ENCODE measurements at regions not wholly inside any gene's neighbourhood (a gene's known extent, or its start where the extent isn't known, plus 50 kb on each side); places are given as distances from the start of the nearest gene placed in this dataset.
"Not testable (repeated sequence)": the region's sequence is repeated elsewhere in the genome, so short reads cannot be mapped to it uniquely, and the experiment has no call there.

- DNase-seq = no peak
These were observed 652.6 kb downstream of the TNS3 start for GRCh38 chr7:46929359-46929758.

DNA sequence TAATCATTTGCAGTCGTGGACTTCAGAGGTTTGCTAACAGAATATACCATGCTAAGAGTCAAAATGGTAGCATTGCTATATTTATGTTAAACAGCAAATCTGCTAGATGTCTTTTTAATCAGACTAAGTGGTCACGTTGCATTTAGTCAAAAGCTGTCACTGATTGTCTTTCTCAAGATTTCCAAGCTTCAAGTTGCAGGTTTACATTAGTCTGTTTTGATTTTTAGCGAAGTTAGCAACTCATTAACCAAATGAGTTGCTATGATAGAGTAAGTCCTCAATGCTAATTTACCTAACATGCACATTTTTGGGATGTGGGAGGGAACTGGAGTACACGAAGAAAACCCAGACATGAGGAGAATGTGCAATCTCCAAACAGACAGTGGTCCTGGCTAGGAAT is 653.2 kb downstream of the TNS3 start:
- no peak for DNase-seq

DNA sequence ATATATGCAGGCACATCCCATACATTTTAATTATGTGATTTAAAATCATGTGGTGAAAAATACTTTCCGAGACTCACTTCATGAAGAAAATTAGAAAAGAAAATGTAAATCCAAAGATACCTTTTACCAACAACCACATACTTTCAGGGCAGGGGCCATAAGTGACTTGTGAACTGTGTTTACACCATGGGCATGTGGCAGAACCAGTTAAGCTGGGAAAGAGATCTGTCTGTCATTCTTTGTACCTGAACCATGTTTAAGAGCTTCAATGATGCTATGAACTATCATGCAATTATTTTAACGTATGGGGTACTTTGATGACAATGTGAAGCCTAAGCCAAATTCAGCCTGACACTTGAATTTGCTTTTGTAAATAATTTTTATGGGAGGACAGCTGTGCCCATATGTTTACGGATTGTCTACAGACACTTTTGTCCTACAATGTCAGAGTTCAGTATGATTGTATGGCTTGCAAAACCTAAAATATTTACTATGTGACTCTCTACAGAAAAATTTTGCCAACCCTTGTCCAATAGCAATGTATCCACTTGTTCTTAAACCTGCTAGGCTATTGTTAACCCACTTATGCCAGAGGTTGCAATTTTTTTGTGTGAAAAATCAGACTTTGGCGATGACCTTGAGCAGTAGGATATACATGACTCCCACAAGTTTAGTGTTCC is 654.6 kb downstream of the TNS3 start:
- no peak for DNase-seq

DNA sequence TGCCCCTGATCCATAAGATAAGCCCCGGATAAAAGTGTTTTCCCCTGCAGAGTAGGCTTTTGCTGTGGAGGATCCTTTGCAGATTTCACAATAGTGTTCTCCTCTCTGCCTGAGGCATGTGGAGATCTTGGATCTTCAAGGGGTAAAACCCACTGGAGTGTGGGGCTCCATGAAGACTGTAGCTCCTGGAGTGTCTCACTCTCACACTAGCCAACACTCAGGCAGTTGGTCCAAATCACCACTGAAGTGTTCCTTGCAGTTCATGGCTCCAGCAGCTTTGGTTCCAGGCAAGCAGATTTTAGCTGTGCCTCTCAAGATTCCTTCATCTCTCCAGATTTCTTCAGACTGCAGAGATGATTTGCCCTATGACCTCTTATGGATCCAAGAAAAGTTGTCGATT is 665.3 kb downstream of the TNS3 start:
- no peak for DNase-seq

GRCh38 chr7:46912692-46913091 is 669.2 kb downstream of the TNS3 start:
- no peak for DNase-seq

DNA sequence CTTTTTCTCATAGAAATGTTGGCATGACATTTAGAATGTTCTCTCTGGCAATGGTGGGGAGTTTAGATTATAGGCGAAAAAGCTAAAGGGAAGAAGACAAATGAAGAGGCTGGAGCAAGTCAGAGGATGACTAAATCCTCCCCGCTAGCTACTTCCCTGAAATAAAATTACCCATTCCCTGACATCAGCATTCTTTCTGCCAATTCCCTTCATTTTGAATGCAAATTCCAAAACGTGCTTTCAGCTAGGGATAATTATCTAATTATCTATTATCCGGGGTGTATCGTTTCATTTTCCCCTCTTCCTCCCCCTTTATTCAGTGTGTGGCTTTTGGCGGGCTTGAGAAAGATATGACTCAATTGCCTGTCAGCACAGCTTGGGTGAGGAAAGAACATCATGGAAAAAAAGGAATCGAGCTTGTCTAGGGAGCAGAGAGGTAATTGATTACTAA is 672.3 kb downstream of the TNS3 start:
- DNase-seq = peak; percentile 8

DNA sequence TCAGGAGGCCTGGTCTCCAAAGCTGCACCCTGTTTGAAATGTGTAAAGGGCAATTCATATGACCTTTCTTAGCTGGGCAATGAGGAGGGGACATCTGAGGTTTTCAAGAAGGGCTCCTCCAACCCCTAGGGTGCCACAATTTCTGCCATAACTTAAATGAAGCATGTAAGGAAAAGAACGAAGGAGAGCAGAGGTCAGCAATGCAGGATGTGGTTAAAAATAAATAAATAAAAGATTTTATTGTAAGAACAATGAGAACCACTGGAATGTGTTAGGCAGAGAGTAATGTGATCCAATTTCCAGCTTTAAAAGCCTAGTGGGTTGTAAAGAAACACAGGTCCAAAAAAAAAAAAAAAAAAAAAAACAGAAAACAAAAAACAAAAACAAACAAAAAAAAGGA is 673.1 kb downstream of the TNS3 start:
- DNase-seq = no peak

GRCh38 chr7:46904523-46904922 is 677.4 kb downstream of the TNS3 start:
- DNase-seq = not testable (repeated sequence)

DNA sequence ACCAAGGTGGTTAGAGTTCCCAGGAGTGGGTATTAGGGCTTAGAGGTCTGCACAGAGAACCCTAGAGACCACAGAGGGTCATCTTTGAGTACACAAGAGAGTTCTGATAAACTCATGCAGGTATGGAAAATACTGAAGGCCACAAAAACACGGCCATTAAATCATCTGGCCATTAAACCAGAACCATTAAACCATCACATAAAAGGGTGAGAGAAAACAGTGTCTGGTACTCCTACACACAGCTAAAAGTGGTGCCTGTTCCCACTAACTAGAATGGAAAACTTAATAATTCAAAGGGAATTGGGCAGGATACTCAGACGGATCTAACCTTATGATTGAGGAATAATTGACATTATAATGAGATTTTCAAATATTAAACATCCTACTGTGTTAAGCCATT is 679.4 kb downstream of the TNS3 start:
- no peak for DNase-seq

DNA sequence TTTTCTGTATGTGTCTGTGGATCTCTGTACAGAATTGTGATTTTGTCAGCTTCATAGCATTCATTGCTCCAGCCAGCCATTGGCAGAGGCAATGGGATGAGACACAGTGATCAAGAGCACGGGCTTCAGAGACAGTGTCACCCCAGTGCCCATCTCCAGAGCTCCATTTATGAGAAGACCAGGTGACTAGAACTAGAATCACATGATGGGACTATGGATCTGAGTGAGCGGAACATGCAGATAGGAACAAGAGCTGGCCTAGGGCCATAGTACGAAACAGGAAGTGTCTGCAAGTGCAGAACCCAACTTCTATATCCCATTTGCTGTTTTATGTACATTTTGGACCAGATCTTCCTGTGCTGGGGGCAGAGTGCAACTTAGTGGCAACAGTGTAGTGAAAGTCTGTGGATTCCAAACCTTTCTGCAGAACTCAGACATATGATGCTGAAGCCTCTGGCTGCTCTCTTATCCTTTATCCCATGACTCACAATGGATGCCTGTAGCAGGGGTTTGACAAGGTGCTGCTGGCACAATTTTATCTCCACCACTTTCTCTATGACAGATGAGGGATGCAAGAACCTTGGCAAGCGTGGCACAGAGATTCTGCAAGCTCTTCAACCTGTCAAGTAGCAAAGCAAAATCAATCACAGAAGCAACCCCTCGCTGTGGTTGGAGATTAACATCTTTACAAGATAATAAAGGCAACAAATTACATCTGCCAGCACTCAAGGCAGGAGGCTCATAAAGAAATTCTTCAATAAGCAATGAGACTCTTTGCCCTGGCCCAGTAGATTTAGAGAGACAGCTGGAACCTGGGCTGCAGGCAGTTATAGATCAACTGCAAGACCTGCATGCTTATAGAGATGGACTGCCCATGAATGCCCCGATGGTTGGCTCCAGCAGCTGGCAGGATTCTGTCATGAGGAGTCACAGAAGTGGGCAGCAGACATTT is 681.3 kb downstream of the TNS3 start:
- DNase-seq = peak; percentile 70

- DNase-seq = no peak
These were observed 684.5 kb downstream of the TNS3 start for GRCh38 chr7:46897381-46897780.

GRCh38 chr7:46886669-46887374 is 695.1 kb downstream of the TNS3 start:
- no peak for DNase-seq

- no peak for DNase-seq
These were observed 696.7 kb downstream of the TNS3 start for GRCh38 chr7:46885167-46885566.

DNA sequence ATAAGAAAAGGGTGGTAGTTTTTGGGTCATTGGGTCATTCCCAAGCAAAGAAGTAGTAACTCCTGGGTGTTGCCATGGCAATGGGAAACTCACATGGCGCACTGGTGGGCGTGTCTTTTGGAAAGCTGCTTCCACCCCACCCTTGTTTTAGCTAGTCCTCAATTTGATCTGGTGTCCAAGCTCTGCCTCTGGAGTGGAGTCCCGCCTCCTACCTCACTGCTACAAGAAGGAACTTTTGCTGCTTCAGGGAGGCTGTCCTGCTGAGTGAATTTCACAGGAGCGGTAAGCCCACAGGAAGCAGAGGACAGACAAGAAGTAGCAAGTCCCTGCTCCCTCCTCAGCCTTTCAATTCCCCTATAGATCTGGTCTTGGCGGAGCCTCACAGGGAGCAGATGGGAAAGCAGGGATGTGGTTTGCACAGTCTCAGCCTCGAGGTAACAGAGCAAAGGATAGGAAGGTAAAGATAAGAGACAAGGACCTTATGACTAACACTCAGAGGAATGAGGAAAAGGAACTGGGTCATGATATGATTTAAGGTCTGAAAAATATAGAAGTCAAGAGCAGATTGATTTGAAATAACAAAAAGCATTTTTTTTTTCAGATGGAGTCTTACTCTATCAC is 700.3 kb downstream of the TNS3 start:
- no peak for DNase-seq

GRCh38 chr7:46880508-46881196 is 701.3 kb downstream of the TNS3 start:
- no peak for DNase-seq

DNA sequence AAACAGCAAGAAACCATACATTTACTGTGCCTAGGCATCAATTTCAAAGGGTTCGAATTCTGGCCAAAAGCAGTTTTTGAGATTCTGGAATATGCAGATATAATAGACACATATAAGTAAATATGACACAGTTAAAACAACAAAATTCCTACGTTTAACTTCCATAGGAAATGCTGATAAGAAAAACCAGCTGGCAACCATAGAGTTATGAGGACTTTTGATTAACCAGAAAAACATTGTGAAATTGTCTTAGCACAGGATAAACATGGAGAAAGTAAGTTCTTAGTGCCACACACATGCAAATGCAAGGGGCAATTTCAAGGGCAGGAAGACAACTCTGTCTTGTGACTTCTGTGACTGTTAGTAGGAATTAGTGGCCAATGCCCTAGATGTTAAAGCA is 702.1 kb downstream of the TNS3 start:
- no peak for DNase-seq

GRCh38 chr7:46871516-46871915 is 710.4 kb downstream of the TNS3 start:
- no peak for DNase-seq

- no peak for DNase-seq
These were observed 717.2 kb downstream of the TNS3 start for GRCh38 chr7:46864716-46865115.

DNA sequence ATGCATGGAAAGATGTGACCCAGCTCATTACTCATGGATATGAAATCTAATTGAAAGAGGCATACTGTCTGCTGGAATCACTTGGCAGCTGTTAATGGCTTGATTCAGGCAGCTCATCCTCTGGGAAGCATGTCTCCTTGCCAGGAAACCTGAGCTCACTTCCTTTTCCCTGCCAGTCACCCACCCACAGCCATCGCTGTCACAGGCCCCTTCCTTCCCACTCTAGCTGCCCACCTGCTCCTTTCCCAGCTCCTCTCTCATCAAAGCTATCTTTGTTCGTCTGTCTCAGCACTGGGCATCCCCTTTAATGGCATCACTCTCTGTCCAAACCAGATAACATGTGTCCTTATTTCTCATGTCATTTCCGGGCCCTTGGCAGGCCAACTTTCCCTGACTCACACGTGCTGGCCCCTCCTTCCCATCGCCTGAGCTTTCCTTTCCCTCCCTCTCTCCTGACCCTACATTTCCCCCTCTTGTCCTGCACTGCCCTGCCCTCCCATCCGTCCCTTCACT is 721.9 kb downstream of the TNS3 start:
- DNase-seq = peak; percentile 73

GRCh38 chr7:46855851-46856250 is 726.1 kb downstream of the TNS3 start:
- DNase-seq = no peak

GRCh38 chr7:46854958-46855473 is 726.9 kb downstream of the TNS3 start:
- DNase-seq = no peak

- DNase-seq = no peak
These were observed 728.5 kb downstream of the TNS3 start for GRCh38 chr7:46853451-46853850.

Measured in NCI-H446 treated with DMSO at 0.1 percent for 48 hours (cell line).